GF-D8 (cell line): ENCODE measurements at regions not wholly inside any gene's neighbourhood (a gene's known extent, or its start where the extent isn't known, plus 50 kb on each side); places are given as distances from the start of the nearest gene placed in this dataset.
"Not testable (repeated sequence)": the region's sequence is repeated elsewhere in the genome, so short reads cannot be mapped to it uniquely, and the experiment has no call there.

Experiments used
- DNase-seq: peaks from one replicate; lab custom pipeline; 2025; lab: John Stamatoyannopoulos, UW

DNA sequence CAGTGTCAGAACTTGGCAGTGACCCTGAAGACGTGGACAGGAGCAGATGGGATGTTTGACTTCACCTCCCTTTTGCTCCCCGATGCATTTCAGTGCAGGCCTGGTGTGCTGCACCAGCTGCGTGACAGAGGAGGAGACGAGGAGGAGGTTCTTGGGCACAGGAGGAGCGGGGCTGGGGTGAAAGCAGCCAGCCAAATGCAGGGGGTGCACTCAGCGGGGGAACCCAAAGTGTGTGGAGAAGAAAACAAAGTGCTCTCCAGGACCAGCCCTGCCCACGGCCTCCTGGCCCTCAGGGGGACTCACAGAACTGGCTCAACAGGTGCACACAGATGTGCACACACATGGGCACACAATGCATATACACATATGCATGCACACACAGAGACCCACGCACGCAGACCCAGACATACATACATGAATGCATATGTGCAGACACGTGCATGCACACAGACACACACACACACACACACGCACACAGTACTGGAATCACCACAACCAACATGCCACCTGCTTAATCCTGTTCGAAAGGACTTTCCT lies 91.7 kb upstream of the SFSWAP start:
- DNase-seq: no peak

DNA sequence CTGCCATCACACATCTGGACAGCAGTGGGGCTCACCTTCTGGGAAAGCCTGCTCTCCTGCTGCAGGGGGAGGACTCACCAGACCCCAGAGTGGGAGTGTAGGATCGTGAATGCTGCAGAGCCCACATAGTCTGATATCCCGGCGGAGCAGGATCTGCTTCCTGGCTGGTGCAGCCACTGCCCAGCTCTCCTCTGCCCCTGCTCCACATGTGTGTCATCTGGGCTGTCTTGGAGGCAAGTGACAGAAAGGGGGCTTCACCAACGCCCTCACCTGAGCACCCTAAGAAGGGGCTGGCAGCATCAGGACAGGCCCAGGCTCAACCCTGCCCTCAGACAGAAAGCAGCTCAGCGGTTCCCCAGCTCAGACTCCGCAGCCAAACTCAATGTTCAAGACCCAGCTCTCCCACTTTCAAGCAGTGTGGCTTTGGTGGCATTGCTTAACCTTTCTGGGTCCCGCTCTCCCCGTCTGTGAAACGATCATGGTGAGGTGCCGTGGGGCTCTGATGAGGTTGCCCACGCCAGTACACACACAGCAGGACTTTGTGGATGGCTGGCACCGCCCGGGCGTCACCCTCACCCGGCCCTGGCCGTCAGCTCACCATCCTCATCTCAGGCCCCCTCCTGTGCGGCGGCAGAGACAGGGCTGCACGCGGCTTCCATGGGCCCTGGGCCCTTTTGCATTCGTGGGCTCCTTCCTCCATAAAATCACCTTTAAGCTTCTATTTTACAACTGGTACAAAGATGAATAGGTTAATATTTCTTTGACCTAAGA lies 91.0 kb upstream of the SFSWAP start:
- DNase-seq: no peak

DNA sequence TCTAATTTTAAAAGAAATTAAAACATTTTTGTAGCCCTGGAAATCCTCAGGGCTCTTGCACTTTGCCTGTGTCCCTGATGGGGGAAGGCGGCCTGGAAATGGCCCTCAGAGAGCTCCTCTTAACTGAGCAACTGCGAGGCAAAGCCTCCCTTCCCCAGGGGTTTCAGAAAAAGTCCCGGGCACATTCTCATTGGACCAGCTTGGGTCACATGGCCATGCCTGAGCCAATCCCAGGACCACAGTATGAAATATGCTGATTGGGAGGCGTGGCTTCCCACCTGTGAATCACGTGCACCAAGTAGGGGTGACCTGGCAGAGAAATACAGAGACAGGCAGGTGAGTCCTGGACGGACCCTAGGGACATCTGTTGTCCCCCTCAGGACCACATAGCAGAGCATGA lies 90.4 kb upstream of the SFSWAP start:
- DNase-seq: no peak

DNA sequence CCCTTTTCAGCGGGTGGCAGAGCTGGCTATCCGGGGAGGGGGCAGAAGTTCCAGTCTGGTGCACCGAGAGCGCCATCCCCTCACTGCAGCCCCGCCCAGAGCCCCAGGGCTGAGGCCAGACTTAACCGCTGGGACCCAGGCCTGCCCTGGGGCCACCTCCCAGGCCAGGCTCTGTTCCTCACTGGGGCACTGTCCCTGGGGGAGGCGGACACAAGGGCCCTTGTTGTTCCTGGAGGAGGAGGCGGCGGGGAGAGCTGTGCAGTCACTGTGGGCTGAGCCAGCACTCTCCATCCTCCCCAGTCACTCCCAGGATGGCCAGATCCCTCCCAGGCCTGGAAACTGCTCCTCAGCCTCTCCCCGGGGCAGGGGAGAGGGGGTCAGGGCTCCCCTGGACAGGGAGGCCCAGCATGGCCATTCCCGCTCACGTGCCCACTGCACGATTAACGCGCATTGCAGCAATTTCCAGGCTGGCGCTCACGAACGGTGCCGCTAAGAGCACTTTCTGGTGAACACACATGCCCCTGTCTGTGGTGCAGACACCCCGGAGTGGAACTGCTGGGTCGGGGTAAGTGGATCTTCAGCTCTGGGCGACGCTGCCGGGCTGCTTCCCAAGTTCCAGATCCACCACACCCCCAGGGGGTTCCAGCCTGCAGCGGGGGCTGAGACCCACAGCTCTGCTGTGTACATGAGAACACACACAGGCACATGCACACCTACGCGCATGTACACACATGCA lies 89.8 kb upstream of the SFSWAP start:
- no peak for DNase-seq

DNA sequence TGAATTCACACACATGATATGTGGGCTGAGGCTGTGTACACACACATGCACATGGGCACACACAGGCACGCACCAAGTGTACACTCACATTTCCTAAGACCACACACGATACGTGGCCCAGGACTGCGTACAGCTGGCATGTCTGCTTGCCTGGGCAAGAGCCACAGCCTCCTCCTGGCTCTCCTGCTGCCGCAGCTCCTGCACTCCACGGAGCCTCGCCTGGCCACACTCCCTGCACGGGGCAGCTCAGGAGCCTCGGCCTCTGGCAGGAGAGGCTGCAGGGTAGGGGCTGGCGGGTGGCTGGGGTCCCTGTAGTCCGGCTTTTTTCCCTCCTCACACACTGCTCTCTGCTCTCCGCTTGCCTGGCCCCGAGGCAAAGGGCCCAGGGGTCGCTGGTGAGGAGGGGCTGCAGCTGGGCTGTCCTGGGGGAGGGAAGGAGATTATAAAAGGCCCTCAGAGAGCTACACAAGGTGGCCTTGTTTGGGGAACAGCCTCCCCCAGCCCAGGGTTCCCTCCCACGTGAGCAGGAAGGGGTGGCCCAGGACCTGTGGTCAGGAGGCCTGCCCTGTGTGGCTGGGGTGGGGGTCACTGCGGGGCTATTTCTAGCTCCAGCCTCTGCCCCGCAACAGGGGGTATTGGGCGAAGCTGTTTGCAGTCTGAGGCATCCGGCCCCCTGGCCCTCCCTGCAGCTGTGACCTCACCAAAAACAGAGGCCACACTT lies 89.0 kb upstream of the SFSWAP start:
- DNase-seq: no peak

- DNase-seq: no peak
Observed at GRCh38 chr12:131622422-131622955, 88.4 kb upstream of the SFSWAP start.

- not testable (repeated sequence) for DNase-seq
Observed at GRCh38 chr12:131623404-131624368, 87.2 kb upstream of the SFSWAP start.

DNA sequence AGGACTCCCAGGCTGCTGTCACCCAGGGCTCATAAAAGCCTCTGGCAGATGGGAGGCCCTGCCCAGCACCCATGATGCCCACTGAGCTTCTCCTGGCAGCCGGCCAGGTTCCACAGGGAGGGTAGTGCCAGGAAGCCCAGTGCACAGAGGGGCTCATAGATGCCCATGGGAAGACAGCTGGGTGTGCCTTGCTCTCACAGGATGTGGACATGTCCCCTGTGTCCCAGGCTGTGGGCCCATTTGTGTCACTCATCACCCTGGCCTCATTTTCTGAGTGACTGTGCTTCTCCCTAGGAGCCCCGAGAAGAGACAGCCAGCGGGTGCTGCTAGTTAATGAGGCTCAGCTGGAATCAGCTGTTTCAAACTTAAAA lies 86.5 kb upstream of the SFSWAP start:
- not testable (repeated sequence) for DNase-seq

DNA sequence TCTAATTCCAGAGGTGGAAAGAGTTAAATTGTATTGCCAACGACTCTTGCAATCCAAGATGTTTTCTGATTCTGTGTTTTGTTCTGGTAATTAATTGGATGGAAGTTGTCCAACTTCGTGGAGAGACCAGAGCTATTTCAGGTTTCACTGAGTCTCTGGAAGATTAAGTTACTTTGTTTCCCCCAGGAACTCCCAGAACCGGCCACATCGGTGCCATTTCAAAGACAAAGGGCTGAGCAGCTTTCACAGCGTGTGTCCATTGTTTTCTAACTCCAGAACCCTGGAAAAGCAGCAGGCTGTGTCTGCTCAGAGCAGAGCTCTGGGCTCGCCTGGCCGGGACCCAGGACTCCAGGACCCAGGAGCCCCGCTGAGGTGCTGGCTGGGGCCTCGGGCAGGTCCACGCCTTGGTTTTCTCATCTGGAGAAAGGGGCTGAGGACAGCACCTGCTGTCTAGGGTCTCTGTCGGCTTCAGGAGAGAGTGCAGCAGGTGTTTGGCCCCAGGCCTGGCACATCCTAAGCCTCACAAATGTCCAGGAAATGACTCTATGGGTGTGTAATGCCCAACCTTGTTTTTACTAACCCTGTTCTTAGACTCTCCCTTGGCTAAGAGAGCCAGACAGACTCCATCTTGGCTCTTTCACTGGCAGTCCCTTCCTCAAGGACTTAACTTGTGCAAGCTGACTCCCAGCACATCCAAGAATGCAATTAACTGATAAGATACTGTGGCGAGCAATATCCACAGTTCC lies 86.0 kb upstream of the SFSWAP start:
- DNase-seq: not testable (repeated sequence)

GRCh38 chr12:131625966-131626722 lies 84.7 kb upstream of the SFSWAP start:
- DNase-seq: not testable (repeated sequence)

DNA sequence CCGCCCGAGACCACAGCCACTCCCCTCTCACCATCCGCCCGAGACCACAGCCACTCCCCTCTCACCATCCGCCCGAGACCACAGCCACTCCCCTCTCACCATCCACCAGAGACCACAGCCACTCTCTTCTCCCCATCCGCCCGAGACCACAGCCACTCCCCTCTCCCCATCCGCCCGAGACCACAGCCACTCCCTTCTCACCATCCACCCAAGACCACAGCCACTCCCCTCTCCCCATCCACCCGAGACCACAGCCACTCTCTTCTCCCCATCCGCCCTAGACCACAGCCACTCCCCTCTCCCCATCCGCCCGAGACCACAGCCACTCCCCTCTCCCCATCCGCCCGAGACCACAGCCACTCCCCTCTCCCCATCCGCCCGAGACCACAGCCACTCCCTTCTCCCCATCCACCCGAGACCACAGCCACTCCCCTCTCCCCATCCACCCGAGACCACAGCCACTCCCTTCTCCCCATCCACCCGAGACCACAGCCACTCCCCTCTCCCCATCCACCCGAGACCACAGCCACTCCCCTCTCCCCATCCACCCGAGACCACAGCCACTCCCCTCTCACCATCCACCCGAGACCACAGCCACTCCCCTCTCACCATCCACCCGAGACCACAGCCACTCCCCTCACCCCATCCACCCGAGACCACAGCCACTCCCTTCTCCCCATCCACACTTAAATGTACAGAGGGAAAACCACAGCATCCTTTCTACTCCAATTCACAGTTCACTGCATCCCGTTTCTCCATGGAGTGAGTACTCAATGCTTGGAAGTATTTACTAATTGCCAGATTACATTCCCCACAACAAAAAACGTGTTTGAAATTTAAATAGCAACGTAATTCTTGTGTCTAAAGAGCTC lies 83.5 kb upstream of the SFSWAP start:
- DNase-seq: peak; percentile 48

DNA sequence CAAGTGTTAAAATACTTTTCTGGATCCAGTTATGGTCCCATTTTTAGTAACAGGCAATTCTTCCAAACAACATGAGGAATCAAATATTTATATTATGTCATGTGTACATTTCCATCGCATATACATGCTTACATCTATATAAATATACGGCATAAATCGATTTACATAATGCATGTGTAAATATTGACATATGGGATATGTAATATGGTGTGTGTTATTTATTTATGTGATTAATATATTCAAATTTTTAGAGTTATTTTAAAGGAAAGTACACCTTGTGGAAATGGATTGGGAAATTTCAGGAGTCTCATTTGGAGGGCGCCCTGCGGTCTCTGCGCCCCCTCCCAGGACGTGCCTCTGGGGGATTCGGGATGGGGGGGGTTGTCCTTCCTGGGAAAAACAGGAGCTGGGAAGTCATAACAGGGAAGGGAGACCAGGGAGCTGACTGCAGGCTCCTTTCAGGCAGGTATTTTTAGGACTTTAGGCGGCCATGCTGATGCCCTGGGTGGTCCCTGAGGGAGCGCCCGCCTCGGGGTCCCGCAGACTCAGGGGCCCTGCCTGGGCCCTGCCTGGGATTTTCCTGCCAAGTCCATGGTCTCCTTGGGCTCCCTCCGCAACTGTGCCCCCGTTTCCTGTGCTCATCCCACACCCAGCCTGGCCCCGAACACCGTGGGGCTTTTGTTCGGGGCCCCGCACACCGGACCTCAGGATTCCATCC lies 82.7 kb upstream of the SFSWAP start:
- DNase-seq: no peak

DNA sequence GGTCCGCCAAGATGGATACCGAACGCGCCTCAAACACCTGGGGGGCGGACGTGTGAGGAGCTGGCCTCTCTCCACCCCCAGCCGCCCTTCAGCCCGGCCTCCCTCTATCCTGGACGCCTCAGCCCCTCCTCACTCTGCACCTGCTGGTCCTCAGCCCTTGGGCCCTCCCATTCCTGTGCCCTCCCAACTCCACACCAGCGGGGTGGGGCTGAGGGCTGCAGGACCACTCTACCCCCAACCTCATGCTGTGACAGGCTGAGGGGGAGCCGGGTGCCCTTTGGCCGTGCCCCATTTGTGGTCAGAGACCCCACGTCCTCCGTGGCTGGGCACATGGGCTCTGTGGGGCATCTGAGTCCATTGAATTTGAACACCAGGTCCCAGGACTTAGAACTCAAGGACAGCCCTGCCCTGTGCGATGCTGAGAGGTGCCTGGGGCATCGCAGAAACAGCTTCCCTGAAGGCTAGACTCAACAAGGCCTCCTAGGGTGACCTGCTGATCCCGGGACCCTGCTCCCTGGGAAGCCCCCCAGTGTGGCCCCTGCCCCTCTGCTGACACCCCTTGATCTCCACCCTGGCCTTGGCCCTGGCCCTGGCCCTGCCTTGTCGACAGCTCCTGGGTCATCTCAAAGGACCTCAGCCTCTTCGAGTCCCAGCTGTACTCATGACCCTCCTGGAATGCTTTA lies 82.0 kb upstream of the SFSWAP start:
- DNase-seq: no peak

DNA sequence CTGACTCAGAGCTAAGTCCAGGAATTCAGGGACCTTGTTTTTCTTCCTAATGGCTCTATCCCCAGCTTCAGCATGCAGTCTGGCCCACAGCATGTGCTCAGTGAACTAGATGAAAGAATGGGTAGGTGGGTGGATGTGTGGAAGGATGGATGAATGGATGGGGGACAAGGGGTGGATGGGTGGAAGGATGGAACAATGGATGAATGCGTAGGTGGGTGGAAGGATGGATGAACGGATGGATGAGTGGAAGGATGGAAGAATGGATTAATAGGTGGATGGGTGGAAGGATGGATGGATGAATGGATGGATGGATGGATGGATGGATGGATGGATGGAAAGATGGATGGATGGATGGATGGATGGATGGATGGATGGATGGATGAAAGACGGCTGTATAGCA lies 79.7 kb upstream of the SFSWAP start:
- DNase-seq: no peak

DNA sequence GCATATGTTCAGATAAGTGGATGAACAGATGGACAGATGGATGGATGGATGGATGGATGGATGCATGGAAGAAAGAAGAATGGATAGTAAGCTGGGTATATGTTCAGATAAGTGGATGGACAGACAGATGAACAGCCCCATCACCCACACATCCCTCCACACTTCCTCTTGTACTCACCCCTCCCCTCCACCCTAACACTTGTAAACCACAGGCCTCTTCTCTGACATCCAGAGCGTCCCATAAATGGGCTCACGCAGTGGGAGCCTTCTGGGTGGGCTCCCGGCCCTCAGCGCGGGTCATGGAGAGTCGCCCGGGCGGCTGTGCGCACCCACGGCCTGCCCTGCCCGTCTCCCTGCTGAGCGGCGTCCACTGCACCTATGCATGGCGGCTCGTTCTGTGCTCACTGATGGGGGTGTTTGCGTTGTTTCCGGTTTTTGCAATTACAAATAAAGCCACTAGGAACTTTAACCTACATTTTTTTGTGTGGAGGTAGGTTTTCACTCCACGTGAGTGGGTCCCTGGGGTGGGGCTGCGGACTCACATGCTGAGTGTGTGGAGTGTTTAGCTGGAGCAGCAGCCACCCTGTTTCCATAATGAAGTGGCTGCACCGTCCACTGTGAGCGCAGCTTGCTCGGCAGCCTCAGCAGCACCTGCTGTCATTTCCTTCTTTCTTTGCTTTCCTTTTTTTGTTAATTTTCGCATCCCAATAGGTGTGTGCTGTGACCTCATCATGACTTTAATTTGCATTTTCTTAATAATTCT lies 78.8 kb upstream of the SFSWAP start:
- DNase-seq: not testable (repeated sequence)

DNA sequence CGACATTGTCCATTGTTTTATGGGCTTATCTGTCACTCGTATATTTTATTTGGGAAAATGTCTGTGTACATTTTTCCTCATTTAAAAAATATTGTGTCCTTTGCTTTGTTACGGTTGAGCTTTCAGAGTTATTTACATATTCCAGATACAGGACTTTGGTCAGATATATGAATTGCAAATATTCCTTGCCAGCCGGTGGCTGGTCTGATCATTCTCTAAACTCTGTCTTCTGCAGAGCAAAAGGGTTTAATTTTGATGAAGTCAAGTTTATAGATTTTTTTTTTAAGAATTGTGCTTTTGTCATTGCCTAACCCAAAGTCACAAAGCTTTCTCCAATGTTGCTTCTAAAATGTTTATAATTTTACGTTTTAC lies 78.3 kb upstream of the SFSWAP start:
- DNase-seq: not testable (repeated sequence)

DNA sequence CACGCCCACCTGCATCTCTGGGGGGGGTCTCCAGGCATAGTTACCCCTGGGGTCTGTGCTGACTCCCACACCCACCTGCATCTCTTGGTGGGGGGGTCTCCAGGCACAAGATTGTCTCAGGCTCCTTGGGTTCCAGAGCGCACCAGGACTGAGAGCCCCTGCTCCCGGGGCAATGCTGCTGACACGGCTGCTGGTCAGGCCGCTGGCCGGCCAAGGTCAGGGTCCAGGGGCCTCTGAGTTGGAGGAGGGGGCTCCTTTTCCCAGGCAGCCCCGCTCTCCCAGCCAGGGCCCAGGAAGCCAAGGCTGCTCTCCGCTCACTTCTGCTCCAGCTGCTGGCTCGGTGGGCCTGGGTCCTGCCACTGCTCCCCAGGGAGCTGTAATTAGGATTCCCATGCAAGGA lies 77.3 kb upstream of the SFSWAP start:
- not testable (repeated sequence) for DNase-seq
